GM12878 (cell line): ENCODE measurements at regions not wholly inside any gene's neighbourhood (a gene's known extent, or its start where the extent isn't known, plus 50 kb on each side); places are given as distances from the start of the nearest gene placed in this dataset.

Source experiments
- ATAC-seq: fragments of 200-7000 bp; cut with Tn5 transposase; 3 replicates; pipeline ENCODE4 v1.9.1; 2020; ENCODE audit warnings: mild to moderate bottlenecking, moderate library complexity
- BruUV-seq: library from RNA; stranded (reverse); fragments of 400-500 nt; replicated peaks from 2 replicates; lab custom pipeline; 2021; lab: Mats Ljungman, UMichigan
- CTCF ChIA-PET: fragments of 300-600 bp; sonication (Branson Sonifier 250); formaldehyde crosslinking; extraction: SDS; loops from one replicate; lab custom pipeline; 2021; ENCODE audit warnings: inconsistent platforms; lab: Yijun Ruan, JAX
- POLR2A ChIA-PET: fragments of 350-600 bp; formaldehyde crosslinking; extraction: SDS; loops from one replicate; lab custom pipeline; 2021; ENCODE audit warnings: inconsistent platforms; lab: Charles Lee
- RAD21 ChIA-PET: fragments of 300-600 bp; sonication (Branson Sonifier 250); formaldehyde crosslinking; loops from one replicate; lab custom pipeline; 2023; ENCODE audit warnings: antibody characterized with exemption; ENCODE audit not compliant: unreplicated experiment; lab: Charles Lee
- SMC1A ChIA-PET: fragments of 300-600 bp; sonication (Branson Sonifier 250); formaldehyde crosslinking; loops from one replicate; lab custom pipeline; 2023; ENCODE audit not compliant: unreplicated experiment, uncharacterized antibody; lab: Charles Lee
- DNase-seq: peaks from one replicate; pipeline ENCODE4 v3.0.0-alpha.2; 2011; ENCODE audit warnings: low read depth, low spot score
- FAIRE-seq: peaks from 3 replicates; lab custom pipeline; 2011; peaks lifted over from hg19 to GRCh38; lab: Jason Lieb, UNC
- H2AFZ ChIP-seq: 2 replicates; pipeline ENCODE4 v1.6.0; 2011; ENCODE audit warnings: low read depth, low read length, control low read depth; ENCODE audit not compliant: control insufficient read depth
- H3K27ac ChIP-seq: 2 replicates; pipeline ENCODE4 v1.5.1; 2011; ENCODE audit warnings: control low read depth; ENCODE audit not compliant: control insufficient read depth, insufficient read depth
- H3K27me3 ChIP-seq, 2 experiments: replicated peaks in 1 of 2; 2 replicates each; pipeline versions ENCODE4 v1.6.0 to v1.6.1; 2011; ENCODE audit warnings: low read length in 1 of 2; ENCODE audit not compliant: control insufficient read depth in 2 of 2, insufficient read depth in 2 of 2
- H3K36me3 ChIP-seq, 2 experiments: 2 replicates each; pipeline ENCODE4 v1.5.1; 2011; ENCODE audit warnings: low read length in 1 of 2; ENCODE audit not compliant: control insufficient read depth in 2 of 2, insufficient read depth in 2 of 2
- H3K4me1 ChIP-seq: 2 replicates; pipeline ENCODE4 v1.6.1; 2011; ENCODE audit warnings: mild to moderate bottlenecking, low read length, moderate library complexity, mixed read lengths; ENCODE audit not compliant: control insufficient read depth, insufficient read depth
- H3K4me2 ChIP-seq: 2 replicates; pipeline ENCODE4 v1.6.0; 2011; ENCODE audit warnings: control low read depth; ENCODE audit not compliant: control insufficient read depth, insufficient read depth
- H3K4me3 ChIP-seq: fragments of 200-600 bp; sonication (generic); 2 replicates; pipeline ENCODE4 v1.5.1; 2016
- H3K79me2 ChIP-seq: 2 replicates; pipeline ENCODE4 v1.6.0; 2011; ENCODE audit warnings: low read length; ENCODE audit not compliant: control insufficient read depth, insufficient read depth
- H3K9ac ChIP-seq: 2 replicates; pipeline ENCODE4 v1.8.0; 2011; ENCODE audit warnings: low read length, control low read depth, mixed read lengths; ENCODE audit not compliant: control insufficient read depth, insufficient read depth
- H3K9me3 ChIP-seq: replicated peaks from 3 replicates; pipeline ENCODE4 v1.5.1; 2011; ENCODE audit warnings: mild to moderate bottlenecking, low read length; ENCODE audit not compliant: control insufficient read depth, insufficient read depth
- H4K20me1 ChIP-seq: 2 replicates; pipeline ENCODE4 v1.6.0; 2011; ENCODE audit not compliant: control insufficient read depth, insufficient read depth
- CHD4 ChIP-seq: fragments of 200-600 bp; sonication (generic); IDR thresholded peaks from 2 replicates; pipeline ENCODE4 v1.6.1; 2016; ENCODE audit warnings: mild to moderate bottlenecking
- ELK1 ChIP-seq: IDR thresholded peaks from 2 replicates; pipeline ENCODE4 v1.6.1; 2012; ENCODE audit warnings: low read depth, low read length, improper control_type of control experiment
- EP300 ChIP-seq, 2 experiments: fragments of 150-350 bp in 1 of 2; IDR thresholded peaks; 2 replicates each; pipeline ENCODE4 v1.6.1; 2011 to 2012; ENCODE audit warnings: low read depth in 2 of 2, low read length in 2 of 2, borderline replicate concordance in 1 of 2, improper control_type of control experiment in 1 of 2, inconsistent platforms in 1 of 2; ENCODE audit not compliant: control insufficient read depth in 1 of 2
- HCFC1 ChIP-seq: fragments of 150-350 bp; IDR thresholded peaks from 2 replicates; pipeline ENCODE4 v1.6.1; 2014; ENCODE audit warnings: low read length
- JUND ChIP-seq: IDR thresholded peaks from 2 replicates; pipeline ENCODE4 v1.6.1; 2012; ENCODE audit warnings: low read depth, mild to moderate bottlenecking, low read length, improper control_type of control experiment, moderate library complexity
- MAX ChIP-seq: IDR thresholded peaks from 2 replicates; pipeline ENCODE4 v1.6.1; 2012; ENCODE audit warnings: low read depth, low read length, improper control_type of control experiment
- NR2F1 ChIP-seq: fragments of 450-650 bp; conservative IDR thresholded peaks from 2 replicates; pipeline ENCODE4 v1.6.1; 2017; ENCODE audit warnings: mild to moderate bottlenecking
- RAD51 ChIP-seq: fragments of 450-650 bp; IDR thresholded peaks from 2 replicates; pipeline ENCODE4 v1.6.1; 2016; ENCODE audit warnings: moderate library complexity, mild to moderate bottlenecking, inconsistent platforms
- RBBP5 ChIP-seq: fragments of 200-600 bp; sonication (generic); conservative IDR thresholded peaks from 2 replicates; pipeline ENCODE4 v1.6.1; 2016
- RELB ChIP-seq: fragments of 450-650 bp; IDR thresholded peaks from 2 replicates; pipeline ENCODE4 v1.6.1; 2017; ENCODE audit warnings: low read depth, mild to moderate bottlenecking, moderate library complexity
- SMARCA5 ChIP-seq: fragments of 450-650 bp; IDR thresholded peaks from 2 replicates; pipeline ENCODE4 v1.6.1; 2017; ENCODE audit warnings: mild to moderate bottlenecking
- SPI1 ChIP-seq: IDR thresholded peaks from 2 replicates; pipeline ENCODE4 v1.6.1; 2011; ENCODE audit warnings: low read depth, mild to moderate bottlenecking, low read length, moderate library complexity, borderline replicate concordance; ENCODE audit not compliant: insufficient read depth
- TCF3 ChIP-seq: IDR thresholded peaks from 2 replicates; pipeline ENCODE4 v1.6.1; 2012; ENCODE audit warnings: low read depth, mild to moderate bottlenecking, low read length, borderline replicate concordance; ENCODE audit not compliant: insufficient read depth
- YY1 ChIP-seq: IDR thresholded peaks from 2 replicates; pipeline ENCODE4 v1.6.1; 2011; ENCODE audit warnings: low read depth, mild to moderate bottlenecking, low read length
- WGBS: methylation state at CpG from one replicate; pipeline ENCODE4 v1.1.6; 2016; ENCODE audit warnings: low lambda C conversion rate; ENCODE audit not compliant: insufficient replicate concordance, insufficient coverage; ENCODE audit errors: missing lambda C conversion rate; 5-methylcytosine and 5-hydroxymethylcytosine counted together
- in situ Hi-C: fragments of 300-500 bp; cut with MboI; formaldehyde crosslinking; loops from 9 replicates; pipeline ENCODE4 v1.14.3; 2018; ENCODE audit warnings: mixed read lengths
- intact Hi-C: fragments of 100-400 bp; cut with micrococcal nuclease; formaldehyde crosslinking; loops from one replicate; pipeline ENCODE4 v1.14.2; 2022; ENCODE audit not compliant: unreplicated experiment

- H3K4me2 ChIP-seq, result no peak overlapping the region
- TF ChIP-seq CHD4, result no peak
- TF ChIP-seq SMARCA5, result no peak
- no peak for TF ChIP-seq NR2F1
- no peak for TF ChIP-seq RBBP5
- no peak for TF ChIP-seq MAX
- TF ChIP-seq JUND, result no peak
- no peak for TF ChIP-seq SPI1
- no peak for TF ChIP-seq TCF3
- TF ChIP-seq RAD51, result no peak
- TF ChIP-seq EP300 (IDR thresholded peaks at IDR 0.05; ENCODE audit: borderline replicate concordance in 1 of 2, control insufficient read depth in 1 of 2, low read depth in 2 of 2, low read length in 2 of 2), result no peak
- no peak for TF ChIP-seq HCFC1
- no peak for TF ChIP-seq RELB
- TF ChIP-seq YY1, result no peak
- TF ChIP-seq ELK1, result no peak
- H3K79me2 ChIP-seq, result no peaks in the 10 kb centered on the region
- no peak overlapping the region for H3K4me3 ChIP-seq
- ChIA-PET POLR2A (no interaction called here), SMC1A (no interaction called here), CTCF (no interaction called here), RAD21 (no interaction called here)
- BruUV-seq, result no TSS peak
- H3K27me3 ChIP-seq, result no peaks in the 10 kb centered on the region
- FAIRE-seq (no peak), ATAC-seq (no peak), DNase-seq (no peak)
- no peak overlapping the region for H2AFZ ChIP-seq
- WGBS, result 20% methylated on average over 2 of the region's 2 CpGs
- in situ Hi-C loops, result no loop called here
- intact Hi-C loops, result no loop called here
- H3K9me3 ChIP-seq, result no peaks in the 10 kb centered on the region; the same call in 2 of the 3 replicates
- no peaks in the 10 kb centered on the region for H4K20me1 ChIP-seq
- no peak overlapping the region for H3K9ac ChIP-seq
- no peaks in the 10 kb centered on the region for H3K36me3 ChIP-seq
- no peaks in the 10 kb centered on the region for H3K4me1 ChIP-seq
- H3K27ac ChIP-seq, result no peak overlapping the region
Observed at GRCh38 chr15:62727501-62727900, 315.0 kb upstream of the TPM1 start.
